H9 (cell line): ENCODE measurements at regions not wholly inside any gene's neighbourhood (a gene's known extent, or its start where the extent isn't known, plus 50 kb on each side); places are given as distances from the start of the nearest gene placed in this dataset.

ENCODE experiments used
- DNase-seq: peaks from one replicate; pipeline ENCODE4 v3.0.0-alpha.2; 2017
- H2AFZ ChIP-seq: one replicate; pipeline ENCODE4 v1.6.1; 2013; ENCODE audit warnings: mild to moderate bottlenecking, low read length, control low read depth, moderate library complexity
- H2AK5ac ChIP-seq: 2 replicates; pipeline ENCODE4 v1.6.1; 2013; ENCODE audit warnings: low read length, control low read depth, mixed read lengths; ENCODE audit not compliant: insufficient read length
- H2BK120ac ChIP-seq: one replicate; pipeline ENCODE4 v1.6.1; 2013; ENCODE audit warnings: low read depth, mild to moderate bottlenecking, low read length, control low read depth, inconsistent platforms; ENCODE audit not compliant: poor library complexity, severe bottlenecking
- H2BK12ac ChIP-seq: 2 replicates; pipeline ENCODE4 v1.6.1; 2013; ENCODE audit warnings: low read length, control low read depth, mixed read lengths, low read depth; ENCODE audit not compliant: insufficient read length
- H2BK15ac ChIP-seq: 2 replicates; pipeline ENCODE4 v1.6.1; 2013; ENCODE audit warnings: low read depth, low read length, control low read depth
- H2BK20ac ChIP-seq: one replicate; pipeline ENCODE4 v1.6.1; 2013; ENCODE audit warnings: low read depth, mild to moderate bottlenecking, low read length, control low read depth, inconsistent platforms; ENCODE audit not compliant: poor library complexity, severe bottlenecking
- H2BK5ac ChIP-seq: 2 replicates; pipeline ENCODE4 v1.6.1; 2013; ENCODE audit warnings: low read length, control low read depth, mixed read lengths; ENCODE audit not compliant: insufficient read length
- H3K14ac ChIP-seq: 2 replicates; pipeline ENCODE4 v1.6.1; 2013; ENCODE audit warnings: low read length, control low read depth; ENCODE audit not compliant: insufficient read depth
- H3K18ac ChIP-seq: 2 replicates; pipeline ENCODE4 v1.6.1; 2013; ENCODE audit warnings: low read depth, mild to moderate bottlenecking, mixed read lengths, low read length, control low read depth; ENCODE audit not compliant: insufficient read length
- H3K23ac ChIP-seq: 2 replicates; pipeline ENCODE4 v1.6.1; 2013; ENCODE audit warnings: low read length, control low read depth, mixed read lengths, low read depth; ENCODE audit not compliant: insufficient read length
- H3K23me2 ChIP-seq: 2 replicates; pipeline ENCODE4 v1.6.1; 2013; ENCODE audit warnings: low read depth, mild to moderate bottlenecking, mixed read lengths, low read length, control low read depth; ENCODE audit not compliant: insufficient read length, poor library complexity, severe bottlenecking
- H3K27ac ChIP-seq: 2 replicates; pipeline ENCODE4 v1.5.1; 2013; ENCODE audit warnings: low read length, control low read depth, mixed read lengths, low read depth; ENCODE audit not compliant: insufficient read length
- H3K27me3 ChIP-seq: 2 replicates; pipeline ENCODE4 v1.6.1; 2013; ENCODE audit warnings: low read length, control low read depth, inconsistent platforms; ENCODE audit not compliant: insufficient read depth
- H3K4ac ChIP-seq: 2 replicates; pipeline ENCODE4 v1.6.1; 2013; ENCODE audit warnings: low read depth, mild to moderate bottlenecking, control low read depth, inconsistent platforms, low read length, moderate library complexity
- H3K4me1 ChIP-seq: 2 replicates; pipeline ENCODE4 v1.6.1; 2013; ENCODE audit warnings: low read length, control low read depth, inconsistent platforms; ENCODE audit not compliant: insufficient read depth
- H3K4me2 ChIP-seq: 2 replicates; pipeline ENCODE4 v1.6.1; 2013; ENCODE audit warnings: low read length, control low read depth, mixed read lengths; ENCODE audit not compliant: insufficient read length, insufficient read depth
- H3K56ac ChIP-seq: 2 replicates; pipeline ENCODE4 v1.6.1; 2013; ENCODE audit warnings: low read depth, mild to moderate bottlenecking, mixed read lengths, low read length, control low read depth; ENCODE audit not compliant: insufficient read length
- H3K79me1 ChIP-seq: 2 replicates; pipeline ENCODE4 v1.6.1; 2013; ENCODE audit warnings: low read depth, mild to moderate bottlenecking, moderate library complexity, low read length, control low read depth, inconsistent platforms; ENCODE audit not compliant: insufficient read depth, poor library complexity, severe bottlenecking
- H3K79me2 ChIP-seq: 2 replicates; pipeline ENCODE4 v1.6.1; 2013; ENCODE audit warnings: low read length, control low read depth, inconsistent platforms; ENCODE audit not compliant: insufficient read depth
- H3K9ac ChIP-seq: 2 replicates; pipeline ENCODE4 v1.6.1; 2013; ENCODE audit warnings: low read length, control low read depth, mixed read lengths; ENCODE audit not compliant: insufficient read length; ENCODE audit errors: extremely low read depth
- H3K9me3 ChIP-seq: one replicate; pipeline ENCODE4 v1.6.1; 2013; ENCODE audit warnings: low read depth, low read length, inconsistent platforms; ENCODE audit not compliant: control insufficient read depth
- H3T11ph ChIP-seq: one replicate; pipeline ENCODE4 v1.6.1; 2013; ENCODE audit warnings: mild to moderate bottlenecking, low read length, control low read depth, inconsistent platforms
- H4K20me1 ChIP-seq: one replicate; pipeline ENCODE4 v1.6.1; 2013; ENCODE audit not compliant: control insufficient read depth, insufficient read length, insufficient read depth
- H4K5ac ChIP-seq: 2 replicates; pipeline ENCODE4 v1.6.1; 2013; ENCODE audit warnings: low read depth, mild to moderate bottlenecking, mixed read lengths, low read length, control low read depth; ENCODE audit not compliant: insufficient read length
- H4K8ac ChIP-seq: replicated peaks from 2 replicates; pipeline ENCODE4 v1.6.1; 2013; ENCODE audit warnings: low read length, control low read depth, mixed read lengths, low read depth; ENCODE audit not compliant: insufficient read length
- H4K91ac ChIP-seq: 2 replicates; pipeline ENCODE4 v1.6.1; 2013; ENCODE audit warnings: low read depth, mild to moderate bottlenecking, moderate library complexity, mixed read lengths, low read length, control low read depth; ENCODE audit not compliant: insufficient read length
- H3K27ac Mint-ChIP-seq, 3 experiments: 2 replicates in 2 of 3; 3 replicates in 1 of 3; pipeline ENCODE4 v1.8.0; 2020 to 2021; ENCODE audit warnings: mixed read lengths in 3 of 3, mild to moderate bottlenecking in 1 of 3, moderate library complexity in 1 of 3
- H3K27me3 Mint-ChIP-seq: 2 replicates; pipeline ENCODE4 v1.8.0; 2021; ENCODE audit warnings: low read depth, mild to moderate bottlenecking, moderate library complexity, mixed read lengths
- H3K36me3 Mint-ChIP-seq, 3 experiments: 2 replicates in 2 of 3; 3 replicates in 1 of 3; pipeline ENCODE4 v1.8.0; 2020 to 2021; ENCODE audit warnings: low read depth in 3 of 3, mixed read lengths in 3 of 3; ENCODE audit not compliant: insufficient read depth in 1 of 3
- H3K4me1 Mint-ChIP-seq, 2 experiments: 2 replicates each; pipeline ENCODE4 v1.8.0; 2020; ENCODE audit warnings: mixed read lengths in 2 of 2
- H3K4me3 Mint-ChIP-seq, 2 experiments: 2 replicates in 1 of 2; 3 replicates in 1 of 2; pipeline ENCODE4 v1.8.0; 2020 to 2021; ENCODE audit warnings: mild to moderate bottlenecking in 2 of 2, mixed read lengths in 2 of 2, moderate library complexity in 1 of 2
- H3K9me3 Mint-ChIP-seq, 2 experiments: 2 replicates in 1 of 2; 3 replicates in 1 of 2; pipeline ENCODE4 v1.8.0; 2020; ENCODE audit warnings: mild to moderate bottlenecking in 2 of 2, mixed read lengths in 2 of 2, moderate library complexity in 1 of 2
- CTCF ChIP-seq: fragments of 200-600 bp; sonication (generic); conservative IDR thresholded peaks from 3 replicates; pipeline ENCODE4 v1.8.0; 2021; ENCODE audit warnings: antibody characterized with exemption, mild to moderate bottlenecking
- WGBS: extraction: QIAGEN DNeasy Blood & Tissue Kit; methylation state at CpG from one replicate; pipeline ENCODE4 v1.1.7; 2013; ENCODE audit warnings: missing lambda C conversion rate, low lambda C conversion rate, mixed read lengths; ENCODE audit not compliant: insufficient read length; ENCODE audit errors: extremely low coverage; 5-methylcytosine and 5-hydroxymethylcytosine counted together

GRCh38 chr13:104816726-104817125, 1718.7 kb downstream of the EFNB2 start:
- Histone ChIP-seq H2BK15ac (no peak overlapping the region), H2AFZ (no peak overlapping the region), H3K23ac (no peak overlapping the region), H3K4ac (no peak overlapping the region), H3K56ac (no peak overlapping the region), H3K4me2 (no peak overlapping the region), H3K79me2 (no peaks in the 10 kb centered on the region), H2BK5ac (no peak overlapping the region), H3K79me1 (no peaks in the 10 kb centered on the region), H2BK20ac (no peak overlapping the region), H3K14ac (no peak overlapping the region), H3K9me3 (no peaks in the 10 kb centered on the region), H3K9ac (no peak overlapping the region), H3T11ph (no peak overlapping the region), H3K27me3 (no peaks in the 10 kb centered on the region), H2AK5ac (no peak overlapping the region), H3K4me1 (no peaks in the 10 kb centered on the region), H4K20me1 (no peaks in the 10 kb centered on the region), H3K18ac (no peak overlapping the region), H2BK120ac (no peak overlapping the region), H4K8ac (no peak overlapping the region), H4K91ac (no peak overlapping the region), H3K23me2 (no peaks in the 10 kb centered on the region), H4K5ac (no peak overlapping the region), H2BK12ac (no peak overlapping the region), H3K27ac (no peak overlapping the region)
- Mint-ChIP-seq H3K27me3 (no peaks in the 10 kb centered on the region), H3K36me3 (no peaks in the 10 kb centered on the region), H3K4me3 (no peak overlapping the region), H3K4me1 (peaks cover 1 to 2% of the 10 kb centered on the region in 2 experiments; a peak in 2 of 4 replicates), H3K9me3 (no peaks in the 10 kb centered on the region), H3K27ac (no peak overlapping the region)
- no peak for DNase-seq
- WGBS, result no CpG with 5 or more reads among the region's 4 CpGs
- TF ChIP-seq CTCF, result no peak
